ENCODE measurements at regions not wholly inside any gene's neighbourhood (a gene's known extent, or its start where the extent isn't known, plus 50 kb on each side); places are given as distances from the start of the nearest gene placed in this dataset.
"Not testable (repeated sequence)": the region's sequence is repeated elsewhere in the genome, so short reads cannot be mapped to it uniquely, and the experiment has no call there.

GRCh38 chr4:188411805-188412204 lies 272.6 kb downstream of the TRIML1 start:
- no peak overlapping the region for H3K4me3 Mint-ChIP-seq
- no peak overlapping the region for H3K27ac Mint-ChIP-seq
- DNase-seq (no peak), ATAC-seq (replicated peaks) (no peak)
- H3K27me3 Mint-ChIP-seq: no peaks in the 10 kb centered on the region
- H3K36me3 Mint-ChIP-seq: no peaks in the 10 kb centered on the region
- H3K9me3 Mint-ChIP-seq: peaks cover 2 to 10% of the 10 kb centered on the region in 2 donors
- no peaks in the 10 kb centered on the region for H3K4me1 Mint-ChIP-seq

GRCh38 chr4:188412499-188412898 lies 273.3 kb downstream of the TRIML1 start:
- Mint-ChIP-seq H3K27me3 (no peaks in the 10 kb centered on the region), H3K4me3 (no peak overlapping the region), H3K4me1 (no peaks in the 10 kb centered on the region), H3K36me3 (no peaks in the 10 kb centered on the region), H3K27ac (no peak overlapping the region), H3K9me3 (peaks cover 3 to 10% of the 10 kb centered on the region in 2 donors)
- no peak for DNase-seq
- no peak for ATAC-seq (replicated peaks)

- no peak overlapping the region for H3K4me3 Mint-ChIP-seq
- no peaks in the 10 kb centered on the region for H3K4me1 Mint-ChIP-seq
- no peaks in the 10 kb centered on the region for H3K36me3 Mint-ChIP-seq
- ATAC-seq (replicated peaks) (no peak), DNase-seq (no peak)
- peaks cover 3 to 10% of the 10 kb centered on the region in 2 donors for H3K9me3 Mint-ChIP-seq
- no peaks in the 10 kb centered on the region for H3K27me3 Mint-ChIP-seq
- no peak overlapping the region for H3K27ac Mint-ChIP-seq
Observed at GRCh38 chr4:188414441-188414840, 275.2 kb downstream of the TRIML1 start.

GRCh38 chr4:188417181-188417580 lies 277.9 kb downstream of the TRIML1 start:
- ATAC-seq (replicated peaks) (no peak), DNase-seq (no peak)
- Mint-ChIP-seq H3K27ac (no peak overlapping the region), H3K4me1 (no peaks in the 10 kb centered on the region), H3K4me3 (no peak overlapping the region), H3K9me3 (peaks cover 3 to 7% of the 10 kb centered on the region in 2 donors), H3K36me3 (no peaks in the 10 kb centered on the region), H3K27me3 (no peaks in the 10 kb centered on the region)

GRCh38 chr4:188423039-188423438 lies 283.8 kb downstream of the TRIML1 start:
- peaks cover 0 to 3% of the 10 kb centered on the region in 2 donors for H3K4me1 Mint-ChIP-seq
- H3K4me3 Mint-ChIP-seq: no peak overlapping the region
- H3K36me3 Mint-ChIP-seq: no peaks in the 10 kb centered on the region
- ATAC-seq (replicated peaks): no peak
- peaks cover 0 to 7% of the 10 kb centered on the region in 2 donors for H3K9me3 Mint-ChIP-seq
- H3K27ac Mint-ChIP-seq: no peak overlapping the region
- no peak for DNase-seq
- H3K27me3 Mint-ChIP-seq: no peaks in the 10 kb centered on the region

GRCh38 chr4:188428935-188429334 lies 289.7 kb downstream of the TRIML1 start:
- Mint-ChIP-seq H3K27me3 (no peaks in the 10 kb centered on the region), H3K27ac (no peak overlapping the region)
- no peak for DNase-seq

GRCh38 chr4:188429965-188430364 lies 290.7 kb downstream of the TRIML1 start:
- H3K27me3 Mint-ChIP-seq: no peaks in the 10 kb centered on the region
- H3K4me1 Mint-ChIP-seq: peaks cover 0 to 3% of the 10 kb centered on the region in 2 donors
- peaks cover 9 to 12% of the 10 kb centered on the region in 2 donors for H3K9me3 Mint-ChIP-seq
- H3K4me3 Mint-ChIP-seq: no peak overlapping the region
- H3K36me3 Mint-ChIP-seq: no peaks in the 10 kb centered on the region
- no peak for DNase-seq
- ATAC-seq (replicated peaks): no peak
- H3K27ac Mint-ChIP-seq: no peak overlapping the region

More at GRCh38 chr4:188428935-188429334, 289.7 kb downstream of the TRIML1 start:
- Mint-ChIP-seq H3K36me3 (no peaks in the 10 kb centered on the region), H3K4me3 (no peak overlapping the region), H3K9me3 (peaks cover 9% of the 10 kb centered on the region in 2 donors), H3K4me1 (peaks cover 0 to 3% of the 10 kb centered on the region in 2 donors)
- ATAC-seq (replicated peaks): no peak

- ATAC-seq (replicated peaks) (no peak), DNase-seq (no peak)
- Mint-ChIP-seq H3K27me3 (no peaks in the 10 kb centered on the region), H3K36me3 (peaks cover 0 to 1% of the 10 kb centered on the region in 2 donors), H3K27ac (no peak overlapping the region), H3K9me3 (peaks cover 9 to 11% of the 10 kb centered on the region in 2 donors), H3K4me1 (peaks cover 0 to under 1% of the 10 kb centered on the region in 2 donors), H3K4me3 (no peak overlapping the region)
Observed at GRCh38 chr4:188430384-188430783, 291.1 kb downstream of the TRIML1 start.

GRCh38 chr4:188432328-188432727 lies 293.1 kb downstream of the TRIML1 start:
- ATAC-seq (replicated peaks) (no peak), DNase-seq (no peak)
- Mint-ChIP-seq H3K4me3 (no peak overlapping the region), H3K36me3 (peaks cover 0 to 1% of the 10 kb centered on the region in 2 donors), H3K27me3 (no peaks in the 10 kb centered on the region), H3K4me1 (no peaks in the 10 kb centered on the region), H3K27ac (no peak overlapping the region), H3K9me3 (peaks cover 9 to 10% of the 10 kb centered on the region in 2 donors)

- H3K4me3 Mint-ChIP-seq: no peak overlapping the region
- H3K27me3 Mint-ChIP-seq: no peaks in the 10 kb centered on the region
- ATAC-seq (replicated peaks) (no peak), DNase-seq (no peak)
- H3K36me3 Mint-ChIP-seq: peaks cover 0 to 1% of the 10 kb centered on the region in 2 donors
- no peak overlapping the region for H3K27ac Mint-ChIP-seq
- H3K9me3 Mint-ChIP-seq: peaks cover 9% of the 10 kb centered on the region in 2 donors
- no peaks in the 10 kb centered on the region for H3K4me1 Mint-ChIP-seq
Observed at GRCh38 chr4:188433741-188434315, 294.6 kb downstream of the TRIML1 start.

GRCh38 chr4:188434643-188435042 lies 295.4 kb downstream of the TRIML1 start:
- DNase-seq (no peak), ATAC-seq (replicated peaks) (no peak)
- Mint-ChIP-seq H3K4me1 (no peaks in the 10 kb centered on the region), H3K27ac (no peak overlapping the region), H3K27me3 (no peaks in the 10 kb centered on the region), H3K4me3 (no peak overlapping the region), H3K36me3 (peaks cover 0 to 1% of the 10 kb centered on the region in 2 donors), H3K9me3 (peaks cover 9% of the 10 kb centered on the region in 2 donors)

- DNase-seq (no peak), ATAC-seq (replicated peaks) (no peak)
- peaks cover 9% of the 10 kb centered on the region in 2 donors for H3K9me3 Mint-ChIP-seq
- no peak overlapping the region for H3K4me3 Mint-ChIP-seq
- no peaks in the 10 kb centered on the region for H3K27me3 Mint-ChIP-seq
- peaks cover 0 to 1% of the 10 kb centered on the region in 2 donors for H3K36me3 Mint-ChIP-seq
- H3K4me1 Mint-ChIP-seq: no peaks in the 10 kb centered on the region
- no peak overlapping the region for H3K27ac Mint-ChIP-seq
Observed at GRCh38 chr4:188435381-188435780, 296.1 kb downstream of the TRIML1 start.

GRCh38 chr4:188437535-188437934 lies 298.3 kb downstream of the TRIML1 start:
- peaks cover 1 to 5% of the 10 kb centered on the region in 2 donors for H3K9me3 Mint-ChIP-seq
- no peak overlapping the region for H3K4me3 Mint-ChIP-seq
- H3K27ac Mint-ChIP-seq: no peak overlapping the region
- peaks cover 0 to 1% of the 10 kb centered on the region in 2 donors for H3K36me3 Mint-ChIP-seq
- no peaks in the 10 kb centered on the region for H3K4me1 Mint-ChIP-seq
- no peak for ATAC-seq (replicated peaks)
- H3K27me3 Mint-ChIP-seq: no peaks in the 10 kb centered on the region
- DNase-seq: no peak

GRCh38 chr4:188438391-188438824 lies 299.2 kb downstream of the TRIML1 start:
- H3K36me3 Mint-ChIP-seq; H3K27me3 Mint-ChIP-seq; H3K9me3 Mint-ChIP-seq; DNase-seq; H3K4me1 Mint-ChIP-seq; H3K4me3 Mint-ChIP-seq; ATAC-seq (replicated peaks); H3K27ac Mint-ChIP-seq: not testable (repeated sequence)

- H3K27me3 Mint-ChIP-seq: no peaks in the 10 kb centered on the region
- H3K4me1 Mint-ChIP-seq: no peaks in the 10 kb centered on the region
- H3K27ac Mint-ChIP-seq: no peak overlapping the region
- DNase-seq (no peak), ATAC-seq (replicated peaks) (peak in 1 of 2 donors; percentile 16)
- peaks cover 4 to 7% of the 10 kb centered on the region in 2 donors for H3K9me3 Mint-ChIP-seq
- no peak overlapping the region for H3K4me3 Mint-ChIP-seq
- H3K36me3 Mint-ChIP-seq: peaks cover 0 to 1% of the 10 kb centered on the region in 2 donors
Observed at GRCh38 chr4:188439641-188440311, 300.5 kb downstream of the TRIML1 start.

Measured in stimulated activated naive B cell treated with anti-CD40 and anti-IgM and Interleukin-4, amounts not matched to agents 10 μg/mL and 1 μg/mL and 100 μg/mL, for 72 hours (primary cell).